ENCODE measurements at regions not wholly inside any gene's neighbourhood (a gene's known extent, or its start where the extent isn't known, plus 50 kb on each side); places are given as distances from the start of the nearest gene placed in this dataset.

- DNase-seq (ENCODE audit: extremely low spot score, insufficient read length, low read depth), result no peak
- no peak for FAIRE-seq
Observed at GRCh38 chr4:36904823-36905222, 339.7 kb upstream of the NWD2 start.

GRCh38 chr4:36914106-36914505 lies 330.4 kb upstream of the NWD2 start:
- DNase-seq (ENCODE audit: extremely low spot score, insufficient read length, low read depth) (no peak), FAIRE-seq (no peak)

GRCh38 chr4:36915717-36916116 lies 328.8 kb upstream of the NWD2 start:
- no peak for FAIRE-seq

GRCh38 chr4:36917413-36917812 lies 327.1 kb upstream of the NWD2 start:
- FAIRE-seq, result peak; percentile 31
- no peak for DNase-seq (ENCODE audit: extremely low spot score, insufficient read length, low read depth)

More at GRCh38 chr4:36915717-36916116, 328.8 kb upstream of the NWD2 start:
- no peak for DNase-seq (ENCODE audit: extremely low spot score, insufficient read length, low read depth)

GRCh38 chr4:36919721-36920120 lies 324.8 kb upstream of the NWD2 start:
- no peak for FAIRE-seq
- no peak for DNase-seq (ENCODE audit: extremely low spot score, insufficient read length, low read depth)

GRCh38 chr4:36921476-36922216 lies 322.9 kb upstream of the NWD2 start:
- DNase-seq (ENCODE audit: extremely low spot score, insufficient read length, low read depth) (no peak), FAIRE-seq (no peak)

- DNase-seq (ENCODE audit: extremely low spot score, insufficient read length, low read depth) (no peak), FAIRE-seq (no peak)
Observed at GRCh38 chr4:36930562-36931111, 313.9 kb upstream of the NWD2 start.

GRCh38 chr4:36944232-36944631 lies 300.3 kb upstream of the NWD2 start:
- DNase-seq (ENCODE audit: extremely low spot score, insufficient read length, low read depth) (no peak), FAIRE-seq (no peak)

GRCh38 chr4:36961420-36961819 lies 283.1 kb upstream of the NWD2 start:
- no peak for DNase-seq (ENCODE audit: extremely low spot score, insufficient read length, low read depth)
- FAIRE-seq, result no peak

- FAIRE-seq (no peak), DNase-seq (ENCODE audit: extremely low spot score, insufficient read length, low read depth) (no peak)
Observed at GRCh38 chr4:36966756-36967460, 277.6 kb upstream of the NWD2 start.

GRCh38 chr4:36979533-36979932 lies 265.0 kb upstream of the NWD2 start:
- FAIRE-seq, result no peak
- no peak for DNase-seq (ENCODE audit: extremely low spot score, insufficient read length, low read depth)

- DNase-seq (ENCODE audit: extremely low spot score, insufficient read length, low read depth), result peak; percentile 5
- FAIRE-seq, result peak; percentile 24
Observed at GRCh38 chr4:36990128-36990872, 254.2 kb upstream of the NWD2 start.

GRCh38 chr4:36997727-36998126 lies 246.8 kb upstream of the NWD2 start:
- no peak for FAIRE-seq
- no peak for DNase-seq (ENCODE audit: extremely low spot score, insufficient read length, low read depth)

GRCh38 chr4:37000281-37000680 lies 244.3 kb upstream of the NWD2 start:
- no peak for DNase-seq (ENCODE audit: extremely low spot score, insufficient read length, low read depth)
- no peak for FAIRE-seq

GRCh38 chr4:37001688-37002436 lies 242.7 kb upstream of the NWD2 start:
- FAIRE-seq, result no peak
- no peak for DNase-seq (ENCODE audit: extremely low spot score, insufficient read length, low read depth)

GRCh38 chr4:37002625-37003024 lies 241.9 kb upstream of the NWD2 start:
- DNase-seq (ENCODE audit: extremely low spot score, insufficient read length, low read depth), result no peak

GRCh38 chr4:37008199-37008598 lies 236.3 kb upstream of the NWD2 start:
- no peak for DNase-seq (ENCODE audit: extremely low spot score, insufficient read length, low read depth)
- FAIRE-seq, result no peak

More at GRCh38 chr4:37002625-37003024, 241.9 kb upstream of the NWD2 start:
- FAIRE-seq, result no peak

- DNase-seq (ENCODE audit: extremely low spot score, insufficient read length, low read depth) (no peak), FAIRE-seq (no peak)
Observed at GRCh38 chr4:37014584-37014983, 230.0 kb upstream of the NWD2 start.

- no peak for FAIRE-seq
- no peak for DNase-seq (ENCODE audit: extremely low spot score, insufficient read length, low read depth)
Observed at GRCh38 chr4:37015391-37015790, 229.2 kb upstream of the NWD2 start.

GRCh38 chr4:37023504-37023903 lies 221.0 kb upstream of the NWD2 start:
- FAIRE-seq (no peak), DNase-seq (ENCODE audit: extremely low spot score, insufficient read length, low read depth) (no peak)

Measured in GM18507 (cell line).